Glutamatergic neuron (in vitro differentiated cells): ENCODE measurements at regions not wholly inside any gene's neighbourhood (a gene's known extent, or its start where the extent isn't known, plus 50 kb on each side); places are given as distances from the start of the nearest gene placed in this dataset.

Source experiments
- DNase-seq: peaks from one replicate; pipeline ENCODE4 v3.0.0; 2022
- H3K27ac Mint-ChIP-seq: one replicate; pipeline ENCODE4 v1.8.0; 2020; ENCODE audit warnings: mild to moderate bottlenecking, mixed read lengths, inconsistent platforms; ENCODE audit not compliant: unreplicated experiment
- H3K27me3 Mint-ChIP-seq: one replicate; pipeline ENCODE4 v1.8.0; 2020; ENCODE audit warnings: mild to moderate bottlenecking, moderate library complexity, mixed read lengths, inconsistent platforms; ENCODE audit not compliant: unreplicated experiment
- H3K36me3 Mint-ChIP-seq: one replicate; pipeline ENCODE4 v1.8.0; 2020; ENCODE audit warnings: mild to moderate bottlenecking, mixed read lengths, inconsistent platforms; ENCODE audit not compliant: unreplicated experiment
- H3K4me1 Mint-ChIP-seq: one replicate; pipeline ENCODE4 v1.8.0; 2020; ENCODE audit warnings: mild to moderate bottlenecking, low read depth, mixed read lengths, inconsistent platforms; ENCODE audit not compliant: unreplicated experiment
- H3K4me3 Mint-ChIP-seq: one replicate; pipeline ENCODE4 v1.8.0; 2020; ENCODE audit warnings: mild to moderate bottlenecking, mixed read lengths, inconsistent platforms; ENCODE audit not compliant: unreplicated experiment
- H3K9me3 Mint-ChIP-seq: one replicate; pipeline ENCODE4 v1.8.0; 2020; ENCODE audit warnings: mild to moderate bottlenecking, moderate library complexity, mixed read lengths, inconsistent platforms; ENCODE audit not compliant: unreplicated experiment
- CTCF ChIP-seq: fragments of 200-600 bp; sonication (generic); IDR thresholded peaks from one replicate; pipeline ENCODE4 v1.5.0; 2021; ENCODE audit not compliant: partially characterized antibody, unreplicated experiment

GRCh38 chr1:221109930-221110329 is 230.7 kb downstream of the HLX start:
- no peaks in the 10 kb centered on the region for H3K9me3 Mint-ChIP-seq
- no peak for DNase-seq
- no peak overlapping the region for H3K27ac Mint-ChIP-seq
- no peaks in the 10 kb centered on the region for H3K36me3 Mint-ChIP-seq
- H3K27me3 Mint-ChIP-seq = peaks cover 2% of the 10 kb centered on the region
- no peaks in the 10 kb centered on the region for H3K4me1 Mint-ChIP-seq
- H3K4me3 Mint-ChIP-seq = no peak overlapping the region
- no peak for TF ChIP-seq CTCF

- Mint-ChIP-seq H3K27ac (no peak overlapping the region), H3K4me3 (no peak overlapping the region), H3K4me1 (no peaks in the 10 kb centered on the region), H3K36me3 (peaks cover 6% of the 10 kb centered on the region), H3K27me3 (peaks cover 2% of the 10 kb centered on the region), H3K9me3 (no peaks in the 10 kb centered on the region)
- DNase-seq = no peak
- TF ChIP-seq CTCF = no peak
Observed at GRCh38 chr1:221117133-221117532, 237.9 kb downstream of the HLX start.

- Mint-ChIP-seq H3K36me3 (peaks cover 6% of the 10 kb centered on the region), H3K9me3 (no peaks in the 10 kb centered on the region), H3K27me3 (peaks cover 2% of the 10 kb centered on the region), H3K27ac (no peak overlapping the region), H3K4me1 (no peaks in the 10 kb centered on the region), H3K4me3 (no peak overlapping the region)
- no peak for DNase-seq
- TF ChIP-seq CTCF = no peak
Observed at GRCh38 chr1:221117548-221117951, 238.3 kb downstream of the HLX start.

- H3K36me3 Mint-ChIP-seq = peaks cover 6% of the 10 kb centered on the region
- H3K27ac Mint-ChIP-seq = no peak overlapping the region
- no peak for TF ChIP-seq CTCF
Observed at GRCh38 chr1:221118176-221118937, 239.1 kb downstream of the HLX start.

GRCh38 chr1:221118938-221119320 is 239.7 kb downstream of the HLX start:
- no peak overlapping the region for H3K4me3 Mint-ChIP-seq
- no peaks in the 10 kb centered on the region for H3K9me3 Mint-ChIP-seq
- H3K27ac Mint-ChIP-seq = no peak overlapping the region
- H3K4me1 Mint-ChIP-seq = no peaks in the 10 kb centered on the region
- peaks cover 6% of the 10 kb centered on the region for H3K36me3 Mint-ChIP-seq
- no peak for DNase-seq
- H3K27me3 Mint-ChIP-seq = no peaks in the 10 kb centered on the region
- TF ChIP-seq CTCF = no peak

More at GRCh38 chr1:221118176-221118937, 239.1 kb downstream of the HLX start:
- H3K4me1 Mint-ChIP-seq = no peaks in the 10 kb centered on the region
- DNase-seq = no peak
- no peak overlapping the region for H3K4me3 Mint-ChIP-seq
- no peaks in the 10 kb centered on the region for H3K27me3 Mint-ChIP-seq
- H3K9me3 Mint-ChIP-seq = no peaks in the 10 kb centered on the region
